ENCODE measurements at regions not wholly inside any gene's neighbourhood (a gene's known extent, or its start where the extent isn't known, plus 50 kb on each side); places are given as distances from the start of the nearest gene placed in this dataset.
A peak's percentile ranks its signal among the peaks of the same experiment; 100 is the strongest.

- FAIRE-seq (no peak), DNase-seq (ENCODE audit: insufficient read length) (no peak)
- no peak for TF ChIP-seq POLR2AphosphoS5 (IDR thresholded peaks at IDR 0.05; ENCODE audit: low read depth, low read length)
- no peak for TF ChIP-seq POLR2A (IDR thresholded peaks at IDR 0.05; ENCODE audit: low read depth, low read length)
- no peak for TF ChIP-seq TAF1 (IDR thresholded peaks at IDR 0.05; ENCODE audit: borderline replicate concordance, low read depth, low read length)
Observed at GRCh38 chr2:30055548-30055947, 91.3 kb upstream of the YPEL5 start.

- DNase-seq (ENCODE audit: insufficient read length) (no peak), FAIRE-seq (no peak)
- TF ChIP-seq POLR2AphosphoS5 (IDR thresholded peaks at IDR 0.05; ENCODE audit: low read depth, low read length) (no peak), POLR2A (IDR thresholded peaks at IDR 0.05; ENCODE audit: low read depth, low read length) (no peak), TAF1 (IDR thresholded peaks at IDR 0.05; ENCODE audit: borderline replicate concordance, low read depth, low read length) (no peak)
Observed at GRCh38 chr2:30060562-30060961, 86.2 kb upstream of the YPEL5 start.

- FAIRE-seq (no peak), DNase-seq (ENCODE audit: insufficient read length) (no peak)
- no peak for TF ChIP-seq POLR2A (IDR thresholded peaks at IDR 0.05; ENCODE audit: low read depth, low read length)
- TF ChIP-seq POLR2AphosphoS5 (IDR thresholded peaks at IDR 0.05; ENCODE audit: low read depth, low read length) = no peak
- TF ChIP-seq TAF1 (IDR thresholded peaks at IDR 0.05; ENCODE audit: borderline replicate concordance, low read depth, low read length) = no peak
Observed at GRCh38 chr2:30068067-30068466, 78.7 kb upstream of the YPEL5 start.

GRCh38 chr2:30072250-30072842 is 74.5 kb upstream of the YPEL5 start:
- TF ChIP-seq TAF1 (IDR thresholded peaks at IDR 0.05; ENCODE audit: borderline replicate concordance, low read depth, low read length) (no peak), POLR2A (IDR thresholded peaks at IDR 0.05; ENCODE audit: low read depth, low read length) (no peak), POLR2AphosphoS5 (IDR thresholded peaks at IDR 0.05; ENCODE audit: low read depth, low read length) (no peak)
- FAIRE-seq (peak; percentile 38), DNase-seq (ENCODE audit: insufficient read length) (peak; percentile 23)

GRCh38 chr2:30073523-30073922 is 73.3 kb upstream of the YPEL5 start:
- TF ChIP-seq TAF1 (IDR thresholded peaks at IDR 0.05; ENCODE audit: borderline replicate concordance, low read depth, low read length) (no peak), POLR2A (IDR thresholded peaks at IDR 0.05; ENCODE audit: low read depth, low read length) (no peak)
- no peak for DNase-seq (ENCODE audit: insufficient read length)
- no peak for FAIRE-seq

GRCh38 chr2:30074023-30074422 is 72.8 kb upstream of the YPEL5 start:
- DNase-seq (ENCODE audit: insufficient read length) (no peak), FAIRE-seq (no peak)
- TF ChIP-seq TAF1 (IDR thresholded peaks at IDR 0.05; ENCODE audit: borderline replicate concordance, low read depth, low read length) (no peak), POLR2A (IDR thresholded peaks at IDR 0.05; ENCODE audit: low read depth, low read length) (no peak), POLR2AphosphoS5 (IDR thresholded peaks at IDR 0.05; ENCODE audit: low read depth, low read length) (no peak)

GRCh38 chr2:30078521-30078920 is 68.3 kb upstream of the YPEL5 start:
- no peak for DNase-seq (ENCODE audit: insufficient read length)
- no peak for FAIRE-seq
- no peak for TF ChIP-seq POLR2AphosphoS5 (IDR thresholded peaks at IDR 0.05; ENCODE audit: low read depth, low read length)
- no peak for TF ChIP-seq TAF1 (IDR thresholded peaks at IDR 0.05; ENCODE audit: borderline replicate concordance, low read depth, low read length)
- no peak for TF ChIP-seq POLR2A (IDR thresholded peaks at IDR 0.05; ENCODE audit: low read depth, low read length)

- no peak for FAIRE-seq
Observed at GRCh38 chr2:30084915-30085314, 61.9 kb upstream of the YPEL5 start.

GRCh38 chr2:30089171-30089570 is 57.6 kb upstream of the YPEL5 start:
- no peak for DNase-seq (ENCODE audit: insufficient read length)
- no peak for FAIRE-seq
- TF ChIP-seq TAF1 (IDR thresholded peaks at IDR 0.05; ENCODE audit: borderline replicate concordance, low read depth, low read length) = no peak
- no peak for TF ChIP-seq POLR2AphosphoS5 (IDR thresholded peaks at IDR 0.05; ENCODE audit: low read depth, low read length)
- TF ChIP-seq POLR2A (IDR thresholded peaks at IDR 0.05; ENCODE audit: low read depth, low read length) = no peak

More at GRCh38 chr2:30084915-30085314, 61.9 kb upstream of the YPEL5 start:
- TF ChIP-seq POLR2AphosphoS5 (IDR thresholded peaks at IDR 0.05; ENCODE audit: low read depth, low read length) (no peak), POLR2A (IDR thresholded peaks at IDR 0.05; ENCODE audit: low read depth, low read length) (no peak), TAF1 (IDR thresholded peaks at IDR 0.05; ENCODE audit: borderline replicate concordance, low read depth, low read length) (no peak)
- no peak for DNase-seq (ENCODE audit: insufficient read length)

GRCh38 chr2:30095402-30095801 is 51.4 kb upstream of the YPEL5 start:
- DNase-seq (ENCODE audit: insufficient read length) (no peak), FAIRE-seq (no peak)
- TF ChIP-seq POLR2AphosphoS5 (IDR thresholded peaks at IDR 0.05; ENCODE audit: low read depth, low read length) (no peak), TAF1 (IDR thresholded peaks at IDR 0.05; ENCODE audit: borderline replicate concordance, low read depth, low read length) (no peak), POLR2A (IDR thresholded peaks at IDR 0.05; ENCODE audit: low read depth, low read length) (no peak)

GRCh38 chr2:30096451-30096850 is 50.4 kb upstream of the YPEL5 start:
- DNase-seq (ENCODE audit: insufficient read length) = no peak
- TF ChIP-seq TAF1 (IDR thresholded peaks at IDR 0.05; ENCODE audit: borderline replicate concordance, low read depth, low read length) (no peak), POLR2AphosphoS5 (IDR thresholded peaks at IDR 0.05; ENCODE audit: low read depth, low read length) (no peak), POLR2A (IDR thresholded peaks at IDR 0.05; ENCODE audit: low read depth, low read length) (no peak)
- FAIRE-seq = no peak
